Activated T-helper 1 cell treated with anti-CD3 and anti-CD28 coated beads, Interleukin-12 subunit alpha, Interleukin-12 subunit beta, Interleukin-2, Interleukin-4 antibody, amounts not matched to agents 30 ng/mL and 10 ng/mL and 1 ng/mL, durations not matched to agents 14 hours and 24 hours and 36 hours (primary cell): ENCODE measurements at regions not wholly inside any gene's neighbourhood (a gene's known extent, or its start where the extent isn't known, plus 50 kb on each side); places are given as distances from the start of the nearest gene placed in this dataset.
"Not testable (repeated sequence)": the region's sequence is repeated elsewhere in the genome, so short reads cannot be mapped to it uniquely, and the experiment has no call there.

Source experiments
- DNase-seq: peaks from one replicate; pipeline ENCODE4 v3.0.0; 2021; ENCODE audit warnings: low spot score
- H3K27ac Mint-ChIP-seq: one replicate; pipeline ENCODE4 v1.8.0; 2021; ENCODE audit warnings: mild to moderate bottlenecking, mixed read lengths
- H3K27me3 Mint-ChIP-seq: one replicate; pipeline ENCODE4 v1.8.0; 2022; ENCODE audit warnings: mild to moderate bottlenecking, moderate library complexity, mixed read lengths; ENCODE audit not compliant: insufficient read depth
- H3K36me3 Mint-ChIP-seq: one replicate; pipeline ENCODE4 v1.8.0; 2021; ENCODE audit warnings: low read depth, mixed read lengths
- H3K4me1 Mint-ChIP-seq: one replicate; pipeline ENCODE4 v1.8.0; 2021; ENCODE audit warnings: low read depth, mixed read lengths
- H3K4me3 Mint-ChIP-seq: one replicate; pipeline ENCODE4 v1.8.0; 2021; ENCODE audit warnings: mild to moderate bottlenecking, moderate library complexity, mixed read lengths
- H3K9me3 Mint-ChIP-seq: one replicate; pipeline ENCODE4 v1.8.0; 2021; ENCODE audit warnings: mixed read lengths
- intact Hi-C: fragments of 100-400 bp; cut with micrococcal nuclease; formaldehyde crosslinking; loops from one replicate; pipeline ENCODE4 v1.15.1; 2024

DNA sequence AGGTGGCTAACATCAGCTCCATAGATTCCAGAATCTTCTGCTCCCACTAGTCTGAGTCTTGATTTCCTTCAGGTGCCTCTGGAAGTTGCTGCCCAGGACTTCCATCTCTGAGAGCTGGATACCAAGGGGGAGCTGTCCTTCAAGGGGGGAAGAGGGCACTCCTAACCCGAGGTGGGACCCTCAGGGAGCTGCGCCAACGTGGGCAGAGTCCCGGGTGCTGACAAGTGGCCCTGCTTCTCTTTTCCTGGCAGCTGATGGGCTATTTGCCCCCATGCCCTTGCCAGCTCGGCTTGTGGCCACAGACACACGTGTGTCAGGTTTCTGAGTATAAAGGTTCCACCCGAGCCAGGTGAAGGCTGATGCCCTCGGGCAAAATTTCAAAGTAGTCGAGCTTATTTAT is 272.5 kb downstream of the TTC8 start:
- Mint-ChIP-seq H3K27me3 (peaks cover under 1% of the 10 kb centered on the region), H3K4me1 (no peaks in the 10 kb centered on the region), H3K4me3 (no peak overlapping the region), H3K36me3 (no peaks in the 10 kb centered on the region), H3K27ac (no peak overlapping the region), H3K9me3 (peaks cover 7% of the 10 kb centered on the region)
- no peak for DNase-seq
- intact Hi-C loops = no loop called here

DNA sequence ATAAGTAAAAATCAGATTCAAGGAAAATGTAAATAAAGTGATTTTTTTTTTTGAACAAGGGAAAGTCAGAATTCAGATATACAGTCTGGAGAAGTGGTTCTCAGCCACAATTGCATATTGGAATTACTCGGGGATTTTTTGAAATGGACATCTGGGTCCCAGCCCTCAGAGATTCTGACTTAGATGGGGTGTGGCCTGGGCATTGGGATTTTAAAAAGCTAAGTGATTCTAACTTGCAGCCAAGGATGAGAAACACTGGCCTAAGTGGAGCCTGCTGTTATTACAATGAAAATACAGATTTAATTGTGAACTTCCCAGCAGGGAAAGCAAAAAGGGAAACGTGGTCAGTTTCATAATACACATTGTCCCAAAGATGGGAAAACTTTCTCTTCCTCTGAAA is 273.8 kb downstream of the TTC8 start:
- peaks cover 5% of the 10 kb centered on the region for H3K27me3 Mint-ChIP-seq
- no peaks in the 10 kb centered on the region for H3K36me3 Mint-ChIP-seq
- H3K4me1 Mint-ChIP-seq = no peaks in the 10 kb centered on the region
- H3K9me3 Mint-ChIP-seq = no peaks in the 10 kb centered on the region
- no peak overlapping the region for H3K4me3 Mint-ChIP-seq
- DNase-seq = no peak
- intact Hi-C loops = no loop called here
- H3K27ac Mint-ChIP-seq = no peak overlapping the region

DNA sequence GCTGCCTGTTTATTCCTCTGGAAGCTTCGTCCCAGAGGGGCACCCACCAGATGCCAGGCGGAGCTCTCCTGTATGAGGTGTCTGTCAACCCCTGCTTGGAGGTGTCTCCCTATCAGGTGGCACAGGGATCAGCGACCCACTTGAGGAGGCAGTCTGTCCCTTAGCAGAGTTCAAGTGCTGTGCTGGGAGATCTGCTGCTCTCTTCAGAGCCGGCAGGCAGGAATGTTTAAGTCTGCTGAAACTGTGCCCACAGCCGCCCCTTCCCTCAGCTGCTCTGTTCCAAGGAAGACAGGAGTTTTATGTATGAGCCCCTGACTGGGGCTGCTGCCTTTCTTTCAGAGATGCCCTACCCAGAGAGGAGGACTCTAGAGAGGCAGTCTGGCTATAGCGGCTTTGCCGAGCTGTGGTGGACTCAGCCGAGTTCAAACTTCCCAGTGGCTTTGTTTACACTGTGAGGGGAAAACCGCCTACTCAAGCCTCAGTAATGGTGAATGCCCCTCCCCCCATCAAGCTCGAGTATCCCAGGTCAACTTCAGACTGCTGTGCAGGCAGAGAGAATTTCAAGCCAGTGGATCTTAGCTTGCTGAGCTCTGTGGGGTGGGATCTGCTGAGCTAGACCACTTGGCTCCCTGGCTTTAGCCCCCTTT is 279.8 kb downstream of the TTC8 start:
- H3K27ac Mint-ChIP-seq, H3K36me3 Mint-ChIP-seq, DNase-seq, H3K27me3 Mint-ChIP-seq, H3K4me1 Mint-ChIP-seq, intact Hi-C loops, H3K9me3 Mint-ChIP-seq, H3K4me3 Mint-ChIP-seq: not testable (repeated sequence)

DNA sequence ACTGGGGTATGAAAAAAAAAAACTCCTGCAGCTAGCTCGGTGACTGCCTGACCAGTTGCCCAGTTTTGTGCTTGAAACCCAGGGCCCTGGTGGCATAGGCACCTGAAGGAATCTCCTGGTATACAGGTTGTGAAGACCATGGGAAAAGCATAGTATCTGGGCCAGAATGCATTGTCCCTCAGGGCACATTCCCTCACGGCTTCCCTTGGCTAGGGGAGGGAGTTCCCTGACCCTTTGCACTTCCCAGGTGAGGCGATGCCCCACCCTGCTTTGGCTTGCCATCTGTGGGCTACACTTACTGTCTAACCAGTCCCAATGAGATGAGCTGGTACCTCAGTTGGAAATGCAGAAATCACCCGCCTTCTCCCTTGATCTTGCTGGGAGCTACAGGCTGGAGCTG is 280.4 kb downstream of the TTC8 start:
- H3K4me3 Mint-ChIP-seq, H3K27me3 Mint-ChIP-seq, DNase-seq, H3K9me3 Mint-ChIP-seq, intact Hi-C loops, H3K27ac Mint-ChIP-seq, H3K4me1 Mint-ChIP-seq, H3K36me3 Mint-ChIP-seq: not testable (repeated sequence)
